ENCODE measurements at regions not wholly inside any gene's neighbourhood (a gene's known extent, or its start where the extent isn't known, plus 50 kb on each side); places are given as distances from the start of the nearest gene placed in this dataset.

DNA sequence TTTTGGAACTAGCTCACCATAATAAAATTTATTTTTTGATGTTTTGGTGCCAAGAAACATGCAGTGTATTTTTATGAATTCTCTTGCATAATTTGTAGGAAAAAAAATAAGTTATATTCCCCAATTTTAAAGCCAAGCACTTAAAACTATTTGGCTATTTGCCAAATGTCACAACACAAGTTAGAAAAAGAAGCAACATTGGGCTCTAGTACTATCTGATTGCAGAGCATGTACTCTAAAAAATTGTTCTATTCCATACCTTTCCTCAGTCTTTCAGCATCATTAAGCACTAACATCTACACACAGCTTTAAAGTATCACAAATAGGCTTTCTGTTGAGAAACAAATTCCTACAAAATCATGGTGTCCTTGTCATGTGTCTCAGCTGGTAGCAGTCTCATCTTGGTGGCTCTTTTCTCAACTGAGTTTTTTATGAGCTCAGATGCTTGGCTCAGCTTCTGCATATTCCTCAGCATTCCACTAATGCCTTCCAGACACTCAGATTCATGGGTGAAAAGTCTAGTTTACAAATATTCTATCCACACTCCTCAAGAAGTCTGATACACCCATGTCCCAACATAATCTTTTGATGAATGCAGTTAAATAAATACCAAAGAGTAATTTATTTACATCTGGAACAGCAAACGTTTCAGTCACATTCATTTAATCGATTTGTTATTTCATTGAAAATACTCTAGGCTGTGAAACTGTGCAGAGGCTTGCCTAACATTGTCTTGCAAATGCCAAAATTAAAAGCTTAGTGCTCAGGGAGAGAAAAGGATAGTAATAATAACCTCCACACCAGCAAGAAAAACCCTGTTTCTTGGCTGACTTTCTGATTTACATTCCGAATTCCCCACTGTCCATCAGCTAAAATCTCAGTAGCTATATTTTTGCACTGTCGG, 2209.9 kb downstream of the PCDH7 start:
- Histone ChIP-seq H3K4me1 (ENCODE audit: insufficient read depth, low read length) (no peaks in the 10 kb centered on the region), H4K20me1 (ENCODE audit: control insufficient read depth, insufficient read depth, insufficient read length) (no peaks in the 10 kb centered on the region), H4K91ac (ENCODE audit: insufficient read length, low read depth, low read length) (no peak overlapping the region), H3K9ac (ENCODE audit: extremely low read depth, insufficient read length, low read length) (no peak overlapping the region), H2BK15ac (ENCODE audit: low read depth, low read length) (no peak overlapping the region), H2BK120ac (ENCODE audit: low read depth, low read length, poor library complexity, severe bottlenecking) (no peak overlapping the region), H3K79me1 (ENCODE audit: insufficient read depth, low read depth, low read length, poor library complexity, severe bottlenecking) (no peaks in the 10 kb centered on the region), H2BK20ac (ENCODE audit: low read depth, low read length, poor library complexity, severe bottlenecking) (no peak overlapping the region), H3K18ac (ENCODE audit: insufficient read length, low read depth, low read length) (no peak overlapping the region), H3K23ac (ENCODE audit: insufficient read length, low read depth, low read length) (no peak overlapping the region), H3K79me2 (ENCODE audit: insufficient read depth, low read length) (no peaks in the 10 kb centered on the region), H3K56ac (ENCODE audit: insufficient read length, low read depth, low read length) (no peak overlapping the region), H3K9me3 (ENCODE audit: control insufficient read depth, low read depth, low read length) (no peaks in the 10 kb centered on the region), H3K4me2 (ENCODE audit: insufficient read depth, insufficient read length, low read length) (no peak overlapping the region), H2AFZ (ENCODE audit: low read length) (no peak overlapping the region), H2AK5ac (ENCODE audit: insufficient read length, low read length) (no peak overlapping the region), H3T11ph (ENCODE audit: low read length) (no peak overlapping the region), H2BK12ac (ENCODE audit: insufficient read length, low read depth, low read length) (no peak overlapping the region), H3K27me3 (ENCODE audit: insufficient read depth, low read length) (no peaks in the 10 kb centered on the region), H3K14ac (ENCODE audit: insufficient read depth, low read length) (no peak overlapping the region), H2BK5ac (ENCODE audit: insufficient read length, low read length) (no peak overlapping the region), H3K4ac (ENCODE audit: low read depth, low read length) (no peak overlapping the region), H4K5ac (ENCODE audit: insufficient read length, low read depth, low read length) (no peak overlapping the region), H3K23me2 (ENCODE audit: insufficient read length, low read depth, low read length, poor library complexity, severe bottlenecking) (no peaks in the 10 kb centered on the region), H3K27ac (ENCODE audit: insufficient read length, low read depth, low read length) (no peak overlapping the region), H4K8ac (replicated peaks; ENCODE audit: insufficient read length, low read depth, low read length) (no peak overlapping the region)
- peaks cover 8 to 10% of the 10 kb centered on the region in 2 experiments; a peak in 3 of 4 replicates for H3K4me1 Mint-ChIP-seq
- no peak for DNase-seq
- H3K9me3 Mint-ChIP-seq: no peaks in the 10 kb centered on the region; a peak in 1 of 5 replicates
- no peak overlapping the region for H3K4me3 Mint-ChIP-seq
- H3K27me3 Mint-ChIP-seq (ENCODE audit: low read depth): no peaks in the 10 kb centered on the region
- H3K27ac Mint-ChIP-seq: peak overlapping the region in 1 of 3 experiments; percentile 23; a peak in 2 of 7 replicates
- TF ChIP-seq, protein P1, sequence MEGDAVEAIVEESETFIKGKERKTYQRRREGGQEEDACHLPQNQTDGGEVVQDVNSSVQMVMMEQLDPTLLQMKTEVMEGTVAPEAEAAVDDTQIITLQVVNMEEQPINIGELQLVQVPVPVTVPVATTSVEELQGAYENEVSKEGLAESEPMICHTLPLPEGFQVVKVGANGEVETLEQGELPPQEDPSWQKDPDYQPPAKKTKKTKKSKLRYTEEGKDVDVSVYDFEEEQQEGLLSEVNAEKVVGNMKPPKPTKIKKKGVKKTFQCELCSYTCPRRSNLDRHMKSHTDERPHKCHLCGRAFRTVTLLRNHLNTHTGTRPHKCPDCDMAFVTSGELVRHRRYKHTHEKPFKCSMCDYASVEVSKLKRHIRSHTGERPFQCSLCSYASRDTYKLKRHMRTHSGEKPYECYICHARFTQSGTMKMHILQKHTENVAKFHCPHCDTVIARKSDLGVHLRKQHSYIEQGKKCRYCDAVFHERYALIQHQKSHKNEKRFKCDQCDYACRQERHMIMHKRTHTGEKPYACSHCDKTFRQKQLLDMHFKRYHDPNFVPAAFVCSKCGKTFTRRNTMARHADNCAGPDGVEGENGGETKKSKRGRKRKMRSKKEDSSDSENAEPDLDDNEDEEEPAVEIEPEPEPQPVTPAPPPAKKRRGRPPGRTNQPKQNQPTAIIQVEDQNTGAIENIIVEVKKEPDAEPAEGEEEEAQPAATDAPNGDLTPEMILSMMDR (conservative IDR thresholded peaks at IDR 0.05): no peak
- WGBS (ENCODE audit: extremely low coverage, insufficient read length, low lambda C conversion rate): no CpG with 5 or more reads among the region's 4 CpGs
- H3K36me3 Mint-ChIP-seq (ENCODE audit: insufficient read depth in 1 of 3, low read depth in 3 of 3): no peaks in the 10 kb centered on the region; a peak in 1 of 7 replicates

All from H9 (cell line).